BLaER1 (cell line): ENCODE measurements at regions not wholly inside any gene's neighbourhood (a gene's known extent, or its start where the extent isn't known, plus 50 kb on each side); places are given as distances from the start of the nearest gene placed in this dataset.

Experiments used
- H3K27ac ChIP-seq: shearing (Covaris generic); formaldehyde crosslinking; 2 replicates; pipeline ENCODE4 v1.8.1; 2022
- H3K27me3 ChIP-seq: shearing (Covaris generic); formaldehyde crosslinking; 2 replicates; pipeline ENCODE4 v1.8.1; 2022
- H3K36me3 ChIP-seq: shearing (Covaris generic); formaldehyde crosslinking; 2 replicates; pipeline ENCODE4 v1.8.1; 2022
- H3K4me1 ChIP-seq: shearing (Covaris generic); formaldehyde crosslinking; 2 replicates; pipeline ENCODE4 v1.8.1; 2022
- H3K4me2 ChIP-seq: shearing (Covaris generic); formaldehyde crosslinking; 2 replicates; pipeline ENCODE4 v1.8.1; 2022
- H3K4me3 ChIP-seq: shearing (Covaris generic); formaldehyde crosslinking; 2 replicates; pipeline ENCODE4 v1.8.1; 2022
- H3K9ac ChIP-seq: shearing (Covaris generic); formaldehyde crosslinking; 2 replicates; pipeline ENCODE4 v1.8.1; 2022
- H3K9me3 ChIP-seq: shearing (Covaris generic); formaldehyde crosslinking; 2 replicates; pipeline ENCODE4 v1.8.1; 2022
- H4K20me1 ChIP-seq: shearing (Covaris generic); formaldehyde crosslinking; 2 replicates; pipeline ENCODE4 v1.8.1; 2022
- Cebpa-rat ChIP-seq: shearing (Covaris generic); IDR thresholded peaks from 2 replicates; pipeline ENCODE4 v1.8.1; 2022

- Histone ChIP-seq H3K4me3 (no peak overlapping the region), H3K27ac (no peak overlapping the region), H4K20me1 (no peaks in the 10 kb centered on the region), H3K36me3 (no peaks in the 10 kb centered on the region), H3K4me2 (no peak overlapping the region), H3K9me3 (peaks cover 72% of the 10 kb centered on the region), H3K27me3 (no peaks in the 10 kb centered on the region; the same call in 1 of the 2 replicates), H3K4me1 (no peaks in the 10 kb centered on the region), H3K9ac (no peak overlapping the region)
- no peak for TF ChIP-seq Cebpa-rat
These were observed 50.6 kb upstream of the ZNF716 start for GRCh38 chr7:57399251-57399940.

GRCh38 chr7:57399972-57400371 lies 50.0 kb upstream of the ZNF716 start:
- Histone ChIP-seq H3K4me2 (no peak overlapping the region), H3K27ac (no peak overlapping the region), H3K27me3 (no peaks in the 10 kb centered on the region; the same call in 1 of the 2 replicates), H3K9me3 (peaks cover 72% of the 10 kb centered on the region), H3K4me1 (no peaks in the 10 kb centered on the region), H3K9ac (no peak overlapping the region), H3K4me3 (no peak overlapping the region), H4K20me1 (no peaks in the 10 kb centered on the region), H3K36me3 (no peaks in the 10 kb centered on the region)
- no peak for TF ChIP-seq Cebpa-rat
